GM18499 (cell line): ENCODE measurements at regions not wholly inside any gene's neighbourhood (a gene's known extent, or its start where the extent isn't known, plus 50 kb on each side); places are given as distances from the start of the nearest gene placed in this dataset.
"Not testable (repeated sequence)": the region's sequence is repeated elsewhere in the genome, so short reads cannot be mapped to it uniquely, and the experiment has no call there.

Experiments used
- ATAC-seq: cut with Tn5 transposase; IDR thresholded peaks from one replicate; pipeline ENCODE4 v1.9.1; 2021; ENCODE audit warnings: moderate number of reproducible peaks; ENCODE audit not compliant: insufficient read depth, unreplicated experiment

DNA sequence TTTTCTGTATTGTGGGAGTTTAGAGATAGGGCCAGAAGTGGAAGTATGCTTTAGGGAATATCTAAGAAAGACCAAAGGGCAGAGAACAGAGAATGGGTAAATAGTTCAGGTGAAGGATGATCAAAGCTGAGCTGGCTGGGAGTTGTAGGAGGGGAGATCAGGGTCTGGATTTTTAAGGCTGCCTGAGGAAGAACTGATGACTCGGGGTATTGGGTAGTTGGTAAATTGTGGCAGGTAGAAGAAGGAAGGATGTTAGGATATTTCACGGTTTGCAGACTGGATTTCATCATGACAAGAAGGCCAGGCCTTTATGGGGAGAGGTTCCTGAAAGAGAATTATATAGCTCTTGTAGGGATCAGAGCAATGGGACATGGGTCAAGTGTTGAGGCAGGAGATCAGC is 492.9 kb downstream of the UTRN start:
- no peak for ATAC-seq

GRCh38 chr6:144778773-144779492 is 493.8 kb downstream of the UTRN start:
- ATAC-seq: no peak

GRCh38 chr6:144781836-144782235 is 496.7 kb downstream of the UTRN start:
- ATAC-seq: no peak

GRCh38 chr6:144782634-144783033 is 497.5 kb downstream of the UTRN start:
- ATAC-seq: no peak

DNA sequence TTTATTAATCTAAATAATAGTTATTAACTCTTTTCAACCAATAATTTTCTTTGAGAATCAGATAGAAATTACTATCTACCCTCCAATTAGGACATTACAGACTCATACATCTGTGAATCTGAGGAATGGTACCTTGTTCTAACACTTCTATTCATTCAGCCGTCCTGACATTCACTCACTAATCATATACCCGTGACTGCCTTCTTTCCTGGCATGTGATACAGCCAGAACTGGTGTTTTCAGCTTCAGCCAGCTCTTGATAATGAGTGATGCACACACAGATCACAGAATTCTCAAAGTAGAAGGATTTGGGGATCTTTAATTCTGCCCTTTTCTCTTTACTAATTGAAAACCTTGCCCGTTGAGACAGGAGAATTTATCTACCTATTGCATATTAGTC is 499.9 kb downstream of the UTRN start:
- no peak for ATAC-seq

GRCh38 chr6:144786825-144787224 is 501.7 kb downstream of the UTRN start:
- no peak for ATAC-seq

DNA sequence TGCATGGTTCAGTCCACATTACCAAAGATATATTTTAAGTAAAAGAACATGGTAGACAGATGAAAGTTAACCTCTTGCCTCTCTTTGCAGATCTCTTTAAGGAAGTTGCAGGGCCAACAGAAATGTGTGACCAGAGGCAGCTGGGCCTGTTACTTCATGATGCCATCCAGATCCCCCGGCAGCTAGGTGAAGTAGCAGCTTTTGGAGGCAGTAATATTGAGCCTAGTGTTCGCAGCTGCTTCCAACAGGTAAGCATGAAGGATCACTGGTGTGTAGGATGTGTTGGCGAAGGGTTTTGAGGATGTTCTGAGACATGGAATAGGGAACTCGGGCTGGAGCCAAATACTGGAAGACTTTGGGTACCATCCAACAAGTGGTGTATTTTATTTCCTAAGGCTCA is 508.6 kb downstream of the UTRN start:
- no peak for ATAC-seq

DNA sequence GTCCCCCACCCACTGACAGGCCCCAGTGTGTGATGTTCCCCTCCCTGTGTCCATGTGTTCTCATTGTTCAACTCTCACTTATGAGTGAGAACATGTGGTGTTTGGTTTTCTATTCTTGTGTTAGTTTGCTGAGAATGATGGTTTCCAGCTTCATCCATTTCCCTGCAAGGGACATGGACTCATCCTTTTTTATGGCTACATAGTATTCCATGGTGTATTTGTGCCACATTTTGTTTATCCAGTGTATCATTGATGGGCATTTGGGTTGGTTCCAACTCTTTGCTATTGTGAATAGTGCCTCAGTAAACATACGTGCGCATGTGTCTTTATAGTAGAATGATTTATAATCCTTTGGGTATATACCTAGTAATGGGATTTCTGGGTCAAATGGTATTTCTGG is 509.9 kb downstream of the UTRN start:
- ATAC-seq: not testable (repeated sequence)

- no peak for ATAC-seq
These were observed 510.9 kb downstream of the UTRN start for GRCh38 chr6:144796070-144796469.

GRCh38 chr6:144797881-144798589 is 512.9 kb downstream of the UTRN start:
- ATAC-seq: no peak

- no peak for ATAC-seq
These were observed 519.2 kb downstream of the UTRN start for GRCh38 chr6:144804246-144804790.

GRCh38 chr6:144805049-144805448 is 519.9 kb downstream of the UTRN start:
- no peak for ATAC-seq

- ATAC-seq: no peak
These were observed 521.1 kb downstream of the UTRN start for GRCh38 chr6:144806222-144806621.

DNA sequence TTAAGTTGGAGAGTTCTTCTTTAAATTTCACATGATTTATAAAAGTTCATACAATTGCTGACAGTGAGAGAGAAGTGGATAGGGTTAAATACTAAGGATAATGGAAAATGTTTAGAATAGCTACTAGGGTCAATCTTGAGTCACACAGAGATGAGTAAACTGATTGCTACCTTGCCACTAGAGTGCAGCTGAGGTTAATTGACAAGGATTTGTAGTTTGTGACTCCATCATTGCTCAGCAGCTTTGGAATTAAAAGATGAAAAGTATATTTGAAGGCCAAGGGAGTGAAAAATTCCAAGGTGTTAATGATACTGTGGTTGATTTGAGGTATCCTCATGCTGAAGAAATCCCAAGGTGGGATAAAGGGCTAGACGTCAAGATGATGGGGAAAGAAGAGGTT is 524.0 kb downstream of the UTRN start:
- ATAC-seq: no peak

GRCh38 chr6:144809969-144810368 is 524.8 kb downstream of the UTRN start:
- ATAC-seq: no peak

DNA sequence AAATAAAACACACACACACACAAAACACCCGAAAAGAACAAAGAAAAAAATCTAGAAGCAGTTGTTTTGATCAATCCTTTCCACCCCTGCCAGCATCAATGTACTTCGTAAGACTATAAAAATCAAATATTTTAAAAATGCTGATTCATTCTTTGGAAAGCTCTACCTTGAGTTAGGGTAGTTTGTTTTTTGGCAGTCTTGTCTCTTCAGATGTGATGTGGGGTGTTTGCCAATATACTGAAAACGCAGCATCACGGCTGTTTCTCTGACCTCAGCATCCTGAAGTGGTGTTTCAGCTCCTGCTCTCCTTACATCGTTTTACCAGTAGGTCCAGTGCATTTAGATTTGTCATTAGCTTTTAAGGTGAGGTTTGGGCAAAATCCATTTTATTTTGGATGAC is 526.0 kb downstream of the UTRN start:
- ATAC-seq: no peak

GRCh38 chr6:144816936-144817335 is 531.8 kb downstream of the UTRN start:
- no peak for ATAC-seq

DNA sequence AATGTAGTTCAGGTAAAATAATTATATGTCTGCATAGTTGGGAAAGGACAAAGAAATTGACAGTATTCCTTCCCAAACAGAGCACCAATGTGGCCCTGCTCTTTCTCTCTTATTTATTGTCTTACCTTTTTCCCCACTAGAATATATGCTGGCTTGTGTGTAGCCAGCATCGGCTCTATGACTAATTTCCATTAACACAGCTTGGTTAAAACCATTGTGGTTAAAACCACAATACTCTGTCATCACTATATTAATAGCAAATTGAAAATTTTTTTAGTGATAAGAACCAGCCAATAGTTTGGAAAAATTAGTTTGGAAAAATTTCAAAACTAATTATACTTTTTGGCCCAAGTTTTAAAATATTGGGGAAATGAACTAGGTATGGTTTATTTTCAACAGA is 535.1 kb downstream of the UTRN start:
- no peak for ATAC-seq

GRCh38 chr6:144823131-144823530 is 538.0 kb downstream of the UTRN start:
- ATAC-seq: no peak

- ATAC-seq: no peak
These were observed 538.9 kb downstream of the UTRN start for GRCh38 chr6:144824018-144824417.

- no peak for ATAC-seq
These were observed 549.4 kb downstream of the UTRN start for GRCh38 chr6:144834426-144835038.
